Ovary (tissue), 7 donors: ENCODE measurements at regions not wholly inside any gene's neighbourhood (a gene's known extent, or its start where the extent isn't known, plus 50 kb on each side); places are given as distances from the start of the nearest gene placed in this dataset.

Experiments
- DNase-seq, 5 donors: peaks; one replicate each; pipeline ENCODE4 v3.0.0-alpha.2; 2019 to 2020
- H3K27ac ChIP-seq, 2 donors: fragments of 200-600 bp; one replicate each; pipeline versions ENCODE4 v1.5.1 to v1.8.0; 2019 to 2022
- H3K27me3 ChIP-seq: fragments of 200-600 bp; one replicate; pipeline ENCODE4 v1.8.0; 2022
- H3K36me3 ChIP-seq: fragments of 200-600 bp; sonication (generic); one replicate; pipeline ENCODE4 v1.5.1; 2019
- H3K4me1 ChIP-seq: one replicate; pipeline ENCODE4 v1.8.1; 2013; ENCODE audit warnings: mild to moderate bottlenecking, moderate library complexity; ENCODE audit not compliant: insufficient read depth
- H3K4me3 ChIP-seq: fragments of 200-600 bp; sonication (generic); one replicate; pipeline ENCODE4 v1.5.1; 2017
- H3K9me3 ChIP-seq, 2 donors: fragments of 200-600 bp in 1 of 2; sonication (generic) in 1 of 2; one replicate each; pipeline versions ENCODE4 v1.5.1 to v1.8.1; 2013 to 2019; ENCODE audit warnings: mild to moderate bottlenecking in 1 of 2, moderate library complexity in 1 of 2
- CTCF ChIP-seq, 3 donors: fragments of 450-650 bp in 2 of 3; fragments of 200-600 bp in 1 of 3; IDR thresholded peaks; one replicate each; pipeline versions ENCODE4 v1.5.1 to v1.8.0; 2016 to 2022; ENCODE audit warnings: antibody characterized with exemption in 3 of 3, mild to moderate bottlenecking in 1 of 3
- EP300 ChIP-seq: sonication (generic); formaldehyde crosslinking; IDR thresholded peaks from one replicate; pipeline ENCODE4 v1.6.1; 2017; ENCODE audit warnings: antibody characterized with exemption
- POLR2A ChIP-seq: fragments of 450-650 bp; IDR thresholded peaks from one replicate; pipeline ENCODE4 v1.6.1; 2017; ENCODE audit warnings: antibody characterized with exemption, mild to moderate bottlenecking, moderate library complexity
- WGBS, 3 donors: extraction: QIAGEN DNeasy Blood & Tissue Kit in 1 of 3; methylation state at CpG; one replicate each; pipeline versions ENCODE4 v1.1.5 to v1.1.7; 2013 to 2017; 5-methylcytosine and 5-hydroxymethylcytosine counted together
- intact Hi-C, 4 donors: fragments of 100-400 bp; cut with DNase I; formaldehyde crosslinking; loops; one replicate each; pipeline versions ENCODE4 v1.11.0 to v1.15.1; 2022 to 2023
- donor health status: DM: no; HTN: no; CAD: no; lungs with moderate emphysema.
- donor health status: DM: no; HTN: no; CAD: no.
- donor health status: Bipolar disorder and iron deficiency.
- donor health status: DM: no; HTN: no; CAD: no.
- donor health status: DM: yes; HTN: yes; CAD: no.

DNA sequence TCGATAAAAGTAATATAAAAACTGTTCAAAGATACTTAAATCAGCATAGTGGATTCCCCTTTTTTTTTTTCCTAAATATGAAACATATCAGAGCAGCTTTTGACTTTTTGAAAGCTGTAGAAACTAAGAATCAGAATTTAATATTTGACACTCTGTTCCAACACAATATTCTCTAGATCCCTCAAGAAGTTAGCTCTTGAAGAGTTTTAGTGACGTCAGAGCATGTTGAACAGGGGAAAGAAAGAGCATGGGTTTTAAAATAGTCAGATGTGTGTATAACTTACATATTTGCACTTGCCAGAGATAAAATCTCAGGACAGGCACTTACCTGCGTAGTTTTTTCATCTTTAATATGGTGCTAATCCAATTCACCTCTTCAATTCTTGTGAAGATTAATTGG lies 75.2 kb upstream of the FBXL7 start:
- Histone ChIP-seq H3K4me1 (peaks cover 6% of the 10 kb centered on the region), H3K4me3 (no peak overlapping the region), H3K36me3 (no peaks in the 10 kb centered on the region), H3K27me3 (no peaks in the 10 kb centered on the region), H3K9me3 (no peaks in the 10 kb centered on the region), H3K27ac (no peak overlapping the region)
- intact Hi-C loops, result no loop called here
- no peak for DNase-seq
- 88 to 92% (median 88%) methylated on average over 3 of the region's 3 CpGs for WGBS, 3 donors
- no peak for TF ChIP-seq EP300
- no peak for TF ChIP-seq POLR2A

GRCh38 chr5:15421921-15422412 lies 78.0 kb upstream of the FBXL7 start:
- no peak for DNase-seq
- 10 to 14% (median 10%) methylated on average over 4 of the region's 4 CpGs for WGBS, 3 donors
- intact Hi-C loops, result no loop called here
- H3K36me3 ChIP-seq, result no peaks in the 10 kb centered on the region
- H3K4me1 ChIP-seq, result peaks cover 6% of the 10 kb centered on the region
- no peaks in the 10 kb centered on the region for H3K9me3 ChIP-seq
- no peak overlapping the region for H3K27ac ChIP-seq
- H3K4me3 ChIP-seq, result no peak overlapping the region
- TF ChIP-seq CTCF (IDR thresholded peaks at IDR 0.05) (no peak), POLR2A (no peak), EP300 (no peak)
- H3K27me3 ChIP-seq, result no peaks in the 10 kb centered on the region

- no peak for DNase-seq
- Histone ChIP-seq H3K4me1 (peaks cover 6% of the 10 kb centered on the region), H3K4me3 (no peak overlapping the region), H3K27ac (no peak overlapping the region), H3K27me3 (no peaks in the 10 kb centered on the region), H3K9me3 (no peaks in the 10 kb centered on the region), H3K36me3 (no peaks in the 10 kb centered on the region)
- TF ChIP-seq EP300, result no peak
- no peak for TF ChIP-seq CTCF (IDR thresholded peaks at IDR 0.05)
- no peak for TF ChIP-seq POLR2A
- intact Hi-C loops, result no loop called here
- WGBS, 3 donors, result 41 to 57% (median 52%) methylated on average over 3 of the region's 3 CpGs
Observed at GRCh38 chr5:15421381-15421780, 78.6 kb upstream of the FBXL7 start.

DNA sequence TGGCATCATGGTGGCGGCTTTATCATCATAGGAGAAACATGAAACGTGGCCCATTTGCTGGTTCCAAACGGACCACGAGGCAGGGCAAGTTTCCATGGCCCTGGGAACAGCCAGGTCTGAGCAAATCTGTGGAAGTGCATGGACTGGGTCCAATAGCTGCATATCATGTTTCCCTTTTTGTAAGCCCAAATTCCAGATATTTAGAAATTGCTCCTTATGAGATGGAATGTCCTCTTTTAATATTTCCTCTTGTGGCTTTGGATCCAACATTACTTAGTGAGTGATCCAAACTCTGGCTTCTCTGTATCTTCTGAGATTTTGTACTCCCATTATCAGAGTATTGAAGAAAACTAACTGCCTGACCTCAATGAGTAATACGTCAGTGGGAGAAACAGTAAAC lies 79.8 kb upstream of the FBXL7 start:
- 17 to 32% (median 25%) methylated on average over 5 of the region's 5 CpGs for WGBS, 3 donors
- intact Hi-C loops, result no loop called here
- Histone ChIP-seq H3K9me3 (no peaks in the 10 kb centered on the region), H3K27ac (no peak overlapping the region), H3K27me3 (no peaks in the 10 kb centered on the region), H3K36me3 (no peaks in the 10 kb centered on the region), H3K4me3 (no peak overlapping the region), H3K4me1 (peaks cover 6% of the 10 kb centered on the region)
- TF ChIP-seq POLR2A, result no peak
- TF ChIP-seq CTCF (IDR thresholded peaks at IDR 0.05), result no peak
- TF ChIP-seq EP300, result no peak
- peak in 3 of 5 donors; percentile 22 to 51 (median 33) for DNase-seq

DNA sequence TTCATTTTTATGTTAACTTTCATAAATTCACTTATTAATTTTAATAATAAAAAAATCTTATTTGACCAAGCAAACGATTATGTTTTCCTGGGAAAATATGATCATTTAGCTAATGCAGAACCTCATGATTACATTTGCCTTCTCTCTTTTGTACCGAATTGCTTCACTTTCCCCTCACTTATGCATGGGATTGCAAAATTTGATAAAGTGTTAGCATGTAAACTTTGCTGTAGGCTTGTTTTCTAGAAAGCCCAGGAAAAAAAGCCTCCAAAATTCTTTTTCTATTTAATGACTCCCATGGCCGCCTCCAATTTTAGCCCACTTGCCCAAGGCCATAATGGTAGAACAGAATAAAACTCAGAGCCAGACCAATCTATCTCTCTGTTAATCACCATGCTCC lies 82.8 kb upstream of the FBXL7 start:
- H3K4me3 ChIP-seq, result no peak overlapping the region
- H3K27ac ChIP-seq, result no peak overlapping the region
- WGBS, 3 donors, result 93 to 95% (median 95%) methylated on average over 3 of the region's 3 CpGs
- H3K4me1 ChIP-seq, result peaks cover 6% of the 10 kb centered on the region
- no peak for TF ChIP-seq CTCF (IDR thresholded peaks at IDR 0.05)
- no peak for TF ChIP-seq EP300
- no peak for TF ChIP-seq POLR2A
- DNase-seq, result no peak
- H3K36me3 ChIP-seq, result no peaks in the 10 kb centered on the region
- no peaks in the 10 kb centered on the region for H3K27me3 ChIP-seq
- no peaks in the 10 kb centered on the region for H3K9me3 ChIP-seq
- intact Hi-C loops, result no loop called here
